DOHH2 (cell line): ENCODE measurements at regions not wholly inside any gene's neighbourhood (a gene's known extent, or its start where the extent isn't known, plus 50 kb on each side); places are given as distances from the start of the nearest gene placed in this dataset.

ENCODE experiments used
- H3F3A ChIP-seq: fragments of 200-600 bp; sonication (generic), shearing (Covaris generic); 2 replicates; pipeline ENCODE4 v1.6.0; 2016; ENCODE audit warnings: antibody characterized with exemption, mild to moderate bottlenecking; ENCODE audit not compliant: control insufficient read depth, insufficient read depth
- H3K27ac ChIP-seq: fragments of 200-600 bp; sonication (generic); 2 replicates; pipeline ENCODE4 v1.5.1; 2014; ENCODE audit warnings: low read depth, mild to moderate bottlenecking, low read length, moderate library complexity
- H3K27me3 ChIP-seq: fragments of 200-600 bp; sonication (generic); 2 replicates; pipeline ENCODE4 v1.6.1; 2014; ENCODE audit warnings: mild to moderate bottlenecking, low read length, mixed read lengths; ENCODE audit not compliant: control insufficient read depth
- H3K36me3 ChIP-seq: fragments of 200-600 bp; sonication (generic); 2 replicates; pipeline ENCODE4 v1.6.1; 2014; ENCODE audit warnings: mild to moderate bottlenecking, low read length, moderate library complexity, mixed read lengths; ENCODE audit not compliant: control insufficient read depth
- H3K4me1 ChIP-seq: fragments of 200-600 bp; sonication (generic); 2 replicates; pipeline ENCODE4 v1.6.1; 2014; ENCODE audit warnings: mild to moderate bottlenecking, low read length, mixed read lengths; ENCODE audit not compliant: control insufficient read depth
- H3K4me2 ChIP-seq: fragments of 200-600 bp; sonication (generic); 2 replicates; pipeline ENCODE4 v1.6.0; 2014; ENCODE audit warnings: mild to moderate bottlenecking, low read length, moderate library complexity
- H3K4me3 ChIP-seq: fragments of 200-600 bp; sonication (generic); 2 replicates; pipeline ENCODE4 v1.5.1; 2014; ENCODE audit warnings: mild to moderate bottlenecking, low read length, mixed read lengths
- H3K79me2 ChIP-seq: fragments of 200-600 bp; sonication (generic); 2 replicates; pipeline ENCODE4 v1.6.1; 2014; ENCODE audit warnings: mild to moderate bottlenecking, low read length, mixed read lengths; ENCODE audit not compliant: control insufficient read depth
- H3K9me2 ChIP-seq: fragments of 200-600 bp; sonication (generic); replicated peaks from 2 replicates; pipeline ENCODE4 v1.6.1; 2014; ENCODE audit warnings: mild to moderate bottlenecking, low read length, mixed read lengths; ENCODE audit not compliant: control insufficient read depth
- H3K9me3 ChIP-seq: fragments of 200-600 bp; sonication (generic); 2 replicates; pipeline ENCODE4 v1.6.1; 2014; ENCODE audit warnings: antibody characterized with exemption, low read length, mixed read lengths; ENCODE audit not compliant: control insufficient read depth, insufficient read depth
- H4K20me1 ChIP-seq: fragments of 200-600 bp; sonication (generic); 2 replicates; pipeline ENCODE4 v1.6.0; 2014; ENCODE audit warnings: low read depth, mild to moderate bottlenecking, antibody characterized with exemption, low read length, moderate library complexity; ENCODE audit not compliant: control insufficient read depth, insufficient read depth
- EZH2phosphoT487 ChIP-seq: fragments of 200-600 bp; sonication (generic); IDR thresholded peaks from 2 replicates; pipeline ENCODE4 v1.6.1; 2017; ENCODE audit warnings: borderline replicate concordance, mild to moderate bottlenecking, antibody characterized with exemption, low read length, moderate library complexity, mixed read lengths
- TF ChIP-seq, protein P1 (sequence below): fragments of 200-600 bp; sonication (generic); IDR thresholded peaks from one replicate; pipeline ENCODE4 v1.5.1; 2014; ENCODE audit warnings: antibody characterized with exemption, mild to moderate bottlenecking, low read depth, low read length; ENCODE audit not compliant: poor library complexity, severe bottlenecking

DNA sequence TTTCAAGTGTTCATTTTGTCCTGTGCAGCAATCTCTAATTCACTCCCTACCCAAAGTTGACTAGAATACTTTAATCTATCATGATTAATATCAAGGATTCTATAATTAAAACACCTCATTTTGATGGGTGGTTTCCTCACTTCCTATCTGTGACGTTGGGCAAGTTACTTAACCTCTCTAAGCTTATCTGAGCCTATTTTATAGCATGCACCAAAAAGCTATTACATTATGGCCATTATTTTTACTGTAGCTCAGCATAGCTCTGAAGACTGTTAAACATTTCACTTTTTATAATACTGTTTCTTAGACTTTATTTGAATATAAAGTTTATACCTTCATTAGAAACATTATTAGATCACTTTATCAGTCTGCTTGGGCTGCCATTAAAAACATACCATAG, 579.6 kb upstream of the NXPH2 start:
- H4K20me1 ChIP-seq: no peaks in the 10 kb centered on the region
- no peaks in the 10 kb centered on the region; the same call in 1 of the 2 replicates for H3K9me2 ChIP-seq
- no peaks in the 10 kb centered on the region for H3F3A ChIP-seq
- H3K36me3 ChIP-seq: no peaks in the 10 kb centered on the region
- TF ChIP-seq EZH2phosphoT487: no peak
- TF ChIP-seq, protein P1, sequence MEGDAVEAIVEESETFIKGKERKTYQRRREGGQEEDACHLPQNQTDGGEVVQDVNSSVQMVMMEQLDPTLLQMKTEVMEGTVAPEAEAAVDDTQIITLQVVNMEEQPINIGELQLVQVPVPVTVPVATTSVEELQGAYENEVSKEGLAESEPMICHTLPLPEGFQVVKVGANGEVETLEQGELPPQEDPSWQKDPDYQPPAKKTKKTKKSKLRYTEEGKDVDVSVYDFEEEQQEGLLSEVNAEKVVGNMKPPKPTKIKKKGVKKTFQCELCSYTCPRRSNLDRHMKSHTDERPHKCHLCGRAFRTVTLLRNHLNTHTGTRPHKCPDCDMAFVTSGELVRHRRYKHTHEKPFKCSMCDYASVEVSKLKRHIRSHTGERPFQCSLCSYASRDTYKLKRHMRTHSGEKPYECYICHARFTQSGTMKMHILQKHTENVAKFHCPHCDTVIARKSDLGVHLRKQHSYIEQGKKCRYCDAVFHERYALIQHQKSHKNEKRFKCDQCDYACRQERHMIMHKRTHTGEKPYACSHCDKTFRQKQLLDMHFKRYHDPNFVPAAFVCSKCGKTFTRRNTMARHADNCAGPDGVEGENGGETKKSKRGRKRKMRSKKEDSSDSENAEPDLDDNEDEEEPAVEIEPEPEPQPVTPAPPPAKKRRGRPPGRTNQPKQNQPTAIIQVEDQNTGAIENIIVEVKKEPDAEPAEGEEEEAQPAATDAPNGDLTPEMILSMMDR: no peak
- H3K9me3 ChIP-seq: no peaks in the 10 kb centered on the region
- H3K4me1 ChIP-seq: no peaks in the 10 kb centered on the region
- no peak overlapping the region for H3K4me2 ChIP-seq
- H3K79me2 ChIP-seq: no peaks in the 10 kb centered on the region
- no peak overlapping the region for H3K27ac ChIP-seq
- H3K4me3 ChIP-seq: no peak overlapping the region
- no peaks in the 10 kb centered on the region for H3K27me3 ChIP-seq

DNA sequence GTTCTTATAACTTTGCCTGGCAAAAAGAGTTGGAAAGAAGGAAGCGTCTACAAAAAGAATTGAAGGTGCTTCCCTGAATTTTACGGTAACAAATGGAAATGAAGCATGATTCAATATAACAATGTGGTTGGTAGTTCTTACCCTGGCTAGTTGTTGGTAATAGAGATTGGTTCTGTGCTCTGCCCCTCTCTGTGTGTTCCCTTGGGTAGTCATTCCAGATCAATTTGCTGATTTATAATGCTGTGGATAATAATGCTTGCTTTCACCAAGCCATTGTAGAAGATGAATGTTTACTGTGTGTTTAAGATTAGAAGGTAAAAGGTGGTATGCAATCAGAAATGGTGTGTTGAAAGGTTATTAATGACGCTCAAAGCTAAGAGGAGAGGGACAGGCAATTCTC, 577.8 kb upstream of the NXPH2 start:
- Histone ChIP-seq H3K27ac (no peak overlapping the region), H3K4me1 (no peaks in the 10 kb centered on the region), H3K9me2 (no peaks in the 10 kb centered on the region), H3F3A (no peaks in the 10 kb centered on the region), H3K4me2 (no peak overlapping the region), H3K36me3 (no peaks in the 10 kb centered on the region), H3K9me3 (peaks cover 3% of the 10 kb centered on the region; the same call in 1 of the 2 replicates), H3K27me3 (no peaks in the 10 kb centered on the region), H4K20me1 (no peaks in the 10 kb centered on the region), H3K79me2 (no peaks in the 10 kb centered on the region), H3K4me3 (no peak overlapping the region)
- TF ChIP-seq, protein P1: no peak
- no peak for TF ChIP-seq EZH2phosphoT487

DNA sequence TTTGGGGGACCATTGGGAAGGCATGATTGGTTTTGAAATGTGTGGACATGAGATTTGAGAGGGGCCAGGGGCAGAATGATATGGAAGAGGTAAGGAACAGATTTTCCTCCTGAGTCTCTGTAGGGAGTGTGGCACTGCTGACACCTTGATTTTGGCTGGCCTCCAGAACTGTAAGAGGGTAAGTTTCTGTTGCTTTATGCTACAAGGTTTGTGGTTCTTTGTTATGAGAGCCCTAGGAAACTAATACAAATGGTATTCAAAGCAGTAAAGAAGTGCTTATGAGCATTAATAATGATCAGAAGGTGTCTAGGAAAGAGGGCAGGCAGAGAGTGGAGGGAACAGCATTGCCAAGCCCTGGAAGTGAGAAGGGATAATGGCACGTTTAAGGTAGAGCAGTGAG, 574.3 kb upstream of the NXPH2 start:
- no peak overlapping the region for H3K4me2 ChIP-seq
- no peaks in the 10 kb centered on the region for H3K27me3 ChIP-seq
- no peaks in the 10 kb centered on the region for H4K20me1 ChIP-seq

More for the DNA sequence above, 574.3 kb upstream of the NXPH2 start:
- peaks cover 3% of the 10 kb centered on the region; the same call in 1 of the 2 replicates for H3K9me3 ChIP-seq
- H3K27ac ChIP-seq: no peak overlapping the region
- no peak overlapping the region for H3K4me3 ChIP-seq
- H3K4me1 ChIP-seq: no peaks in the 10 kb centered on the region
- no peak for TF ChIP-seq EZH2phosphoT487
- TF ChIP-seq, protein P1: no peak
- no peaks in the 10 kb centered on the region for H3K9me2 ChIP-seq
- no peaks in the 10 kb centered on the region for H3F3A ChIP-seq
- H3K79me2 ChIP-seq: no peaks in the 10 kb centered on the region
- H3K36me3 ChIP-seq: no peaks in the 10 kb centered on the region
